GM18511 (cell line): ENCODE measurements at regions not wholly inside any gene's neighbourhood (a gene's known extent, or its start where the extent isn't known, plus 50 kb on each side); places are given as distances from the start of the nearest gene placed in this dataset.
"Not testable (repeated sequence)": the region's sequence is repeated elsewhere in the genome, so short reads cannot be mapped to it uniquely, and the experiment has no call there.

Experiments used
- ATAC-seq: cut with Tn5 transposase; IDR thresholded peaks from one replicate; pipeline ENCODE4 v1.9.1; 2021; ENCODE audit warnings: mild to moderate bottlenecking, moderate library complexity; ENCODE audit not compliant: unreplicated experiment

DNA sequence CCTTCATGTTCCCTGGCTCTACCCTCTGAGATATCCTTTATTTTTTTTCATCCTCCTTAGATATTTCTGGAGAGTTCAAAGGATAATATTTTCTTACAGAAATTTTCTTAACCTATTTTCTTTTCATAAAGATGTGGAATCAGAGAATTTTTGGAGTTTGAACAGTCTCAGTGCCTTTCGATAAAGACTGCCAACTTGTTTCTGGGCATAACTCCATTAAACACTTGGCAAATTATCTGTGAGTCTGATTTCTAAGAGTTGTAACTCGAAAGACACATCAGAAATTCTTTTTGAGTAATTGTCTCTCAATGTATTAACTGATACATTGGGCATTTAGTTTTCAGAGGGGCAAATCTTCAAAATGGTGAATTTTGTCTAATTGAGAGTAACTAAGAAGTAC lies 1255.6 kb downstream of the NCAM2 start:
- ATAC-seq: no peak

DNA sequence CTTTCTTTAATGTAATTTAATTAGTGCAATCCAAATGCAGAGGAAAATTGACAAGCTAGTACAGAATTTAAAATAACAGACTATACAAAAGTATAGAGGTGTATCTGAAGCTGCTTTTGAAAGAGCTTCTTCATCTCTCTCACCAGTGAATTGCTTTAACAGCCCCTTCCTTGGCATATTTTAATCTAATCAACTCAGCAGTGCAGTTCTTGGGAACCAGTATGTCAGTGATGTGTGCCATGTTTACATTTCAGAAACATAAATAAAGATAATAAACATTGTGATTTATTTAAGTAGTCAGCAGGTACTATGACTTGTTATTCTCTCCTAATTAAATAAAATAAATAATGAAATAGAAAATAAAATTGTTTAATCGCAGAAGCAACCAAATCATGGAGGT lies 1260.6 kb downstream of the NCAM2 start:
- ATAC-seq: no peak

DNA sequence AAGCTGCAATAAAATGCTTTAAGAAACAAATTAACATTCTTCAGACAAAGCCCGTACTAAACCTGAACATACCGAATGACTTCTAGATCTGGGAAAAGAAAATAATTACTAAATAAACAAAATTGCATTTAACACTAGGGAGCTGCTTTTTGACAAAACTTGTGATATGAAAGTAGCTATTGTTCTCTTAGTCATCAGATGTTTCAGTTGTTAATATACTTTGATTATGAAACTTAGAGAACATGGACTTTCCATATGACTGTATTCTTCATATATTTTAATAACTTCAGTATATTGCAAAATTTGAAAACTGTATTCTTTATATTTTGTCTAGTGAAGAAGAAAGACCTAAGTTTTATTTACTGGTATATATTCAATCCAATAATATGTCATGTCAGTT lies 1262.1 kb downstream of the NCAM2 start:
- no peak for ATAC-seq

DNA sequence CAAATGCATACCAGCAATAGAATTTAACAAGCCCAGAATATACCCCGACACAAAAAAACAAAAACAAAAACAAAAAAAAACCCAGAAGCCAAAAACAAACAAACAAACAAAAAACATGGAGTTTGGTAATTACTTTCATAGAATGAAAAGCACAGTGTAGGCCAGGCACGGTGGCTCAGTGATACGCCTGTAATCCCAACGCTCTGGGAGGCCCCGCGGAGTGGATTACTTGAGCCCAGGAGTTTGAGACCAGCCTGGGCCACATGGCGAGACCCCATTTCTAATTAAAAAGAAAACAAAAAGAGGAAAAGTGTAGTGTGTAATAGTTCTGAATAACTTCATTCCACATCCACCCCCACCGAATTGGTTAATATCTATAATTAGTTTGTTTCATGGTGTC lies 1265.7 kb downstream of the NCAM2 start:
- no peak for ATAC-seq

DNA sequence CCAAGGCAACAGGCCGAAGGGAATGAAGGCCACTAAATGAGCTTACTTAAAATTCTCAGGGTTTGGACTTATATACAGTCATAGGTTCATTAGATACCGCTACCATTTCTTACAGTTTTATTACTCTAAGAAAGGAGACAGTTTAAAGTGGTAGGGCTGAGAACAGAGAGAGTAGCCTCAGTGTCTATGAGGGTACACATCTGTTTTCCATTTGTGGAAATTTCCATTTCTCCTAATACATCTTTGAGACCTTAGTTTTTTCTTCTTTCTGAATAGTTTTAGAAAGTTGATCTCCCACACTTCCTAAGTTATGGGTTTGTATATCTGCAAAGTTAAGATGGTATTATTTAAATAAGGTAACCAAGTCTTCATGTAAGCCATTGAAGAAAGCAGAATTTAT lies 1279.1 kb downstream of the NCAM2 start:
- ATAC-seq: no peak

DNA sequence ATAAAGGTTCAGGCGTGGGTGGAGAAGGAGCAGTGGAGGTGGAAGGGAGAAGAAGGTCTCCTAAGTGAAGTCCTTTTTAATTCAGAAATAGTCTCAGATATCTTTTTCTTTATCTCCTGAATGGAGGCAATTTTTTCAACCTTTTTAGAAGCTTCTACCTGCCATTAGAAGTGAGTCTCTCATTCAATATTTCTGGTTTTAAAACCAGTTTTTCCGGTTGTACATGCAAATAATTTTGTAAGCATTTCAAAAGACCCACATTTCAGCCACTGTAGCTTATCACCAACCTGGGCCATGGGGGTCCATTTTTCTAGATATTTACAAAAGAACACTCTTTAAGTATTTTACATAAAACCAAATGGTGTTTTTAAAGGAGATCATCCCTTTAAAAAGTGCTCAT lies 1280.2 kb downstream of the NCAM2 start:
- no peak for ATAC-seq

DNA sequence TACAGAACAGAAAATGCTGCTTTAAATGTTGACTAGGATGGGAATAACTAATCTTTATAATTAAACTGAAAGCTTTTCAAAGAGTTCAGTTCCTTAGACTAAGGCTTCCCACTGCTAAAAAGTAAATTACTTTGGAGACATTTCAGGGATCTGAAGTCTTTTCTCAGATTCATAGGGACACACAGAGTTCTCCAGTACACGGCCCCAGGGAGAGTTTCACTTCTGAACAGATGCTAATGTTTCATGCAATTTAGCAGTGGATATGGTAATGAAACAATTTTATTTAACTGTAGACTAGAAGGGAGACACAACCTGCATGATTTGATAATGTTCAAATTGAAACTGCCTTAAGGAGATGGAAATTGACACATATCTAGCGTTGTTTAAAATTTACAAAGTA lies 1282.6 kb downstream of the NCAM2 start:
- ATAC-seq: no peak

DNA sequence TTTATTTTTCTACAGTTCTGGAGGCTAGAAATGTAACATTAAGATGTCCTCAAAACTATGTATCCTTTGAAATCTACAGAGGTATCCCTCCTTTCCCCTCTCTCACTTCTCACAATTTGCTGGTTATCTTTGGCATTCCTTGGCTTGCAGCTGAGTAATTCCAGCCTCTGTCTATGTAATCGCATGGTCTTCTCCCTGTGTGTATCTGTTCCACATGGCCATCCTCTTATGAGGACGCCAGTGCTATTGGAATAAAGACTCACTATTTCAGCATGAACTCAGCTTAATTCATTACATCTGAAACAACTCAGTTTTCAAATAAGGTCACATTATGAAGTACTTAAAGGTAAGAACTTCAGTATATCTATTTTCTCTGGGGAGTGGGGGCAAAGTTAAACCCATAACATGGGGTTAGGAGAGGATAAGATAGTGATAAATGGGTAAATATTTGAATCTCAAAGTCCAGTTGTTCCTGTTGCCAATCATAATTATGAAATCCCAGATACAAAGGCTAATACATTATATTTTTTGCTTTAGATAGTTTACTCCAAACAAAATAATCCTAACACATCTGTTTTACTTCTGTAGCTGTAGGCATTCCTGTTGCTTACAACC lies 1290.8 kb downstream of the NCAM2 start:
- ATAC-seq: no peak

DNA sequence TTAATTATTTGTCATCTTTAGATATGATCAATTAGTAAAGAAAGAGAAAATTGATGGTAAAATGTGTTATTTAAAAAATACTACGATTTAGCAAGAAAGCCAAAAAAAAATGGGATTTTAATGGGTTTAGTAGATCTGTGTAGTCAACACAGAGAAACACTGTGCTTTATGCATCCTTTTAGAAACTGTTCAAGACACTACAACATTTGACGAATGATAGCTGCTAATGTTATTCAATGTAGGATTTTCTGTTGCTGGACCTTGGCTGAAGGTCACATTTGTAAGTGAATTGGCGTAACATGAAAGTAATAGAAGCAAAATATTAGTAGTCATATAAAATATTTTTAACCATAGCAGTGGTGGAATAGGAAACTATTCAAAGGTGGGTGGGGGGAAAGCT lies 1293.9 kb downstream of the NCAM2 start:
- ATAC-seq: no peak

DNA sequence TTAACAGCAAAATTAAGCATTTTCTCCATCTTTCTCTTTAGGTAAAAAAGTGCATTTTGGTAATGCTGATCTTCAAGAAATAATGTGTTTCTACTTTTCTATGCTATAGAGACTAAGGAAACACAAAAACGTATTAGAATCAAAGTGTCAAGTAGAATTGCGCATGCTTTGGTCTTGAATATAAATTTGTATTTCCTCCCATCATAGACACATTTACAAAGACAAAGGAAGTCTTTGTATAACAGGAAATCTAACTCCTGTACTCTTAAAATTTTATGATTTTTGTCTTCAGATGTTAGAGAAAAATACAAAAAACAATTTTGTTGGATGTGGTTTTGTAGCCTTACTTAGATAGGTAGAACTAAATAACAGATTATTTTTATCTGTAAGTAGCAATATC lies 1299.4 kb downstream of the NCAM2 start:
- no peak for ATAC-seq

DNA sequence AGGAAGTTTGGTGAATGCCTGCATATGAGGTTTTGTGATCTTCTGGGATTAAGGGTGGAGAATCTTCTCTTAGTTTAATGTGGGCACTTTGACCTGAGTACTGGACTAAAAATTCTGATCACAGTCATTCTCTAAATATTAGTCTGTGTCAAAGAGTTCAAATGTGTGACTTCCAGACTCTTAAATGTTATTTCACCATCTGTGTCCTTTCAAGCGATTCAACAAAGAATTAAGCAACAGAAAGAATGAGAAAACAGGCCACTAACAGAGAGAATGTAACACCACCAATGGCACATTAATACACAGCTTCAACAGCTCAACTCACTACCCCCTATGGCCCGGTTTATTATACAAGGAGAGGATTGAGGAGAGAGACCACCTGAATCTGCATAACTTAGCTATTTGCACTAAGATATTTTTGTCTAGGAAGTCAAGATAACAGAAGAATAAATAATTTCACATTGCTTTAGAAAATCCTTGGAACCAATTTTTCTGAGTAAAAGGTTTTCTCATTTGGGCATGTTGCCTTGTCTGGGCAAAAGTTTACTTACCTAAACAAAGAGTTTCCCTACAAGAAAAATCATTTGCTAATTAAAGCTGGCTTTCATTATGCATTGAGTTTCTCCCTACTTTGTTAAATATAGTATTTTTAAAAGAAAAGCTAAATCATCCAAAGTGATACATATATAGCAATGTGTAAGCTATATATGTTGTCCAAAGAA lies 1313.7 kb downstream of the NCAM2 start:
- no peak for ATAC-seq

DNA sequence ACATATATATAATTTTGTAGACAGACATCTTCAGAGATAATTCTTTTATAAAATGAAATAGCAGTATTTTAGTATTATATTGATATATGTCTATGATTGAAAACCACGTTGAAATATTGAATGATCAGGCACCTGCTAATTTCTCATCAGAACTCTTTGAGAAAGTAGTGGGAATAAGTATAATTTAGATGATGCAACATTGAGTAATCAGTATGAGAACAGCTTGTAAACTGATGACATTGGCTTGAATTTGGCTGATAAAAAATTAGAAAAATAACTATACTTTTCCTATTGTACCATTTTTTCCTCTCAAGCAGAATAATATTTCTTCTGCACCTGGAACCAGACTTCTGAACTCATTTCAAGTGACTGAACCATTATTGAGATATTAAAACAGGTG lies 1316.8 kb downstream of the NCAM2 start:
- ATAC-seq: no peak

DNA sequence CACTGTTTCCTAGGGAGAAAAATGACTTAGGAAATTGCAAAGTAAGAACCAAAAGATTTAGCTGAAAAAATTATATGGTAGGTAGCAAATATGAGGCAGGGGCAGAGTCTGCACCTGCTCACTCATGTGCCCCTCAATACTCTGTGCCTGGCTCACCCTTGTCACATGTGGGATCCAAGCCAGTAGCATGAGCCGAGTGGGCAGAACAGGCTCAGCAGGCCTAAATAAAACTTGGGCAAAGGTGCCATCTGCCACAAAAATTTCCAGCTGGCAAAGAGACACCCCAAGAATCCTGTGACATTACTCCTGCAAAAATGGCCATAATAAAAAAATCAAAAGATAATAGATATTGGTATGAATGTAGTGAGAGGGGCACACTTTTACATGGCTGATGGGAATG lies 1321.2 kb downstream of the NCAM2 start:
- ATAC-seq: no peak

DNA sequence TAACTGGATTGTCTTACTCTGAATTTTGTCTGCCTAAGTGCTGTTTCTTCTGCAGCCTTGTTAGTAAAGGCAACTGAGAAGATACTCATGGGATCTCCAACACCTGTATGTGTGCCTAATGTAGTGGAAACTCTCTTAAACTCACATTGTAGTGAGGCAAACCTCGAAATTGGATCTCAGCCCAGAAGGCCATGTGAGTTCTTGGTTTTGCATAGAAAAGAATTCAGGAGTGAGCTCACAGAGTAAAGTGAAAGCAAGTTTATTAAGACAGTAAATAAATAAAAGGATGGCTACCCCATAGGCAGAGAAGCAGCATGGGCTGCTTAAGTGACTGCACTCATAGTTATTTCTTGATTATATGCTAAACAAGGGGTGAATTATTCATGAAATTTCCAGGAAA lies 1344.7 kb downstream of the NCAM2 start:
- ATAC-seq: no peak

DNA sequence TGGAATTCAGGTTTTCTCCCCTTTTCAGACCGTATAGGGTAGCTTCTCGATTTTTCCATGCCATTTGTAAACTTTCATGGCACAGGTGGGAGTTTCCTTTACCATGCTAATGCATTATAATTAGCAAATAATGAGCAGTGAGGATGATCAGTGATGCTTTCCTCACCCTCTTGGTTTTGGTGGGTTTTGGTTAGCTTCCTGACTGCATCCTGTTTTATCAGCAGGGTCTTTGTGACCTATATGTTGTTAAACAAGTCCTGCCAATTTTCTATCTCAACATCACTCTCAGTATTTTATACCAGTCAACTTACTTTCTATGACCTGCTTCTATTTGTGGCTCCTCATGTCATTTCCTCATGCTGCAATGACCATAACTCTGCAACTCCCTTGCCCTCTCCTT lies 1345.1 kb downstream of the NCAM2 start:
- ATAC-seq: no peak

DNA sequence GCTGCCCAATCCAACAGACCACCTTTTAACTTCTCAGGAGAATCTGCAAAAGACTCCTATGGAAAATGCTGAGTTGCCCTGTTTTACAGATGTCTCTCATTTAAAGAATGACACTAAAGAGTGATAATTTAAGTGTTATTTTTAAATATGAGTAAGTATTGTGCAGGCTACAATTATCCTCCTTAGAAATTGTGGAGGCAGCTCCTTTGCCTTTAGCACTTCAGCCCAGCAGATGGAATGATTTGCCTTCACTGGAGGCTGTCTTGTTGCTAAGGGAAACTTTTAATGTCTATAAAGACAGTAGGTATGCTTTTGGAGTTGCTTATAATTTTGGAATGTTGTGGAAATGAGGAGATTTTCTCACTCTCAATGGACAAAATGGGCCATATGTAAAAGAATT lies 1345.5 kb downstream of the NCAM2 start:
- ATAC-seq: no peak

DNA sequence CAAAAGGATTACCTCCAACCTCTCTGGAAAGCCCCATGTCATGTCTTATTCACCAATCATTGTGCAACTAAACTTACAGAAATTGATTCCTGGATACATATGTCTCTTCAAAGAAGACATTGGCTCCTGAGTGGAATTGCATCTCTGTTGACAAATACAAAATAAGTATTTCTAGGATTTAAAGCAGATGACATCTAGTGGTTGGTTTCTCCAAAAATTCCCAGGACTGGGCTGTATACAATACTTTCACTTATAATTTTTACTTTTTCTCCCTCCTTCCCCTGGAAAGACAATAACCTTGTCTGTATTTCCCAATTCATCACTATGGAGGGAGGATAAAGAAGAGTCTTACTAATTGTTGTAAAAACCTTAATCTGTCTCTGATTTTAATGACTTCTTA lies 1347.4 kb downstream of the NCAM2 start:
- no peak for ATAC-seq

DNA sequence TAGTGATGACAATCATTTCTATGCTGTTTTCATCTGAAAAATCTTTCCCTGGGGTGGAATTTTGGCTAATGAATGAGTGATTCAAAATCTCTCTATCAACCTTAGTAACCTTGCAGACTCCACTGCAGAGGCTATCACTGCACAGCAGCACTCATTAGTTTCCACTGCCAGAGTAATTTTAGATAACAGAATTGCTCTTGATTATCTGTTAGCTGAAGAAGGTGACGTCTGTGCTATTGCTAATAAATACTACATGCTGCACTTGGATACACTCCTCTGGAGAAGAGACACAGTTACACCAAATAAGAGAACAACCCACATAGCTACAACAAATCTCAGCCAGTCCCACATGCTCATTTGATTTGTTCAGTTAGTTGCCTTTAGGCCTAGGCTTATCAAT lies 1348.4 kb downstream of the NCAM2 start:
- ATAC-seq: no peak

DNA sequence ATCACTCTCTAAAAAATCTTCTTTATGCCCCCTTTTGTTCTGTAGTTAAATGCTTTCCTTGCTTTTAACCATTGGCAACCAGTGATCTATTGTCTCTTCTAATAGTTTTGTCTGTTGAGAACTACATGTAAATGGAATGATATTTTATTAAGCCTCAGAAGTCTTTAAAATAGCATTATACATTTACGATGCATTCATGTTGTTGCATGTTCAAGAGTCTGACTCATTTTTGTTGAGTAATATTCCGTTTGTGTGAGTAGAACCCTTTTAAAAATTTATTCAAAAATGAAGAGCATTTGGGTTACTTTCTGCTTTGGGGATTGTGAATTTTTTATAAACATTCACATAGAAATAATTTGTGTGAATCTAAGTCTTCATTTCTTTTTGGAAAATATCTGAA lies 1352.9 kb downstream of the NCAM2 start:
- no peak for ATAC-seq

DNA sequence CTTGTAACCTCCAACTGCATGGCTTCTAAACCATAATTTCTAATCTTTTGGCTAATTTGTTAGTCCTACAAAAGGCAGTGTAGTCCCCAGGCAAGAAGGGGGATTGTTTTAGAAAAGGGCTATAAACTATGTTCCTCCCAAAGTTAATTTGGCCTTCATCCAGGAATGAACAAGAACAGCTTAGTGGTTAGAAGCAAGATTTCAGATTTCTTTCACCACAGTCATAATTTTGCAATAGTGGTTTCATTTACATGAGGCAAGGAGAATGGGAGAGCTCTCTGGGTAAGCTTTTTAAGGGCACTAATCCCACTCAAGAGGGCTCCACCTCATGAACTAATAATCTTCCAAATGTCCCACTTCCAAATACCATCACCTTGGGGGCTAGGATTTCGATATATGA lies 1353.9 kb downstream of the NCAM2 start:
- no peak for ATAC-seq

DNA sequence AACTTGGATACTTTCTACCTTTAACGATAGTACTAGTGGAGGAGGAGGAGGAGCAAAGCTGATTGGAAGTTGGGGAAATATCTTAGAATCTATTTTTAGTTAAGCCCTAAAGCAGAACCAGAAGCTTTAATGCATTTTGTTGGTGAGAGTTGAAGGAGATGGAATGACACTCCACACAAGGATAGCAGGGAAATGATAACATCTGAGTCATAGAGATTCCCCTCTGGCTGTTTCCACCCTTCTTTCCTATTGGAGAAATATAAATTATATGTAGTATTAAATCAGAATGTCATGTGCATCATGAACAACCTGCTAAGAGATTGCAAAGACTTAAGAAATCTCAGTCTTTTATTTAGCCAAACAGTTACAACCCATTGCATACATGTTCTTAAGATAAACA lies 1357.7 kb downstream of the NCAM2 start:
- no peak for ATAC-seq

DNA sequence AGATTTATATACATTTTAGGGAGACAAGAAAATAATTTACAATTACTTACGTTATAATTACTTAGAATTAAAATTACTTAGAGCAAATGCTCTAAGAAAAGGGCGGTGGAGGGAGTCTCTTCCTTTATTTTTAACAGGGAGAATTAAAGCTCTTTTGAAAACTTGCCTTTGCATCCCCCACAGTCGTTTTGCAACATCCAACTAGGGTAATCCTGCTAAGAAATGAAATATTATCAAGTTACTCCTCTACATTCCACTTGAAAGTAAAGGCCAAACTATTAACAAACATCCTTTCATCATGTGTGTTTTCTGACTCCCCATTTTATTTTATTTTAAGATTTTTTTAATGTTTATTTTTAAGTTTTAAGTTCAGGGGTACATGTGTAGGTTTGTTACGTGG lies 1358.5 kb downstream of the NCAM2 start:
- no peak for ATAC-seq

DNA sequence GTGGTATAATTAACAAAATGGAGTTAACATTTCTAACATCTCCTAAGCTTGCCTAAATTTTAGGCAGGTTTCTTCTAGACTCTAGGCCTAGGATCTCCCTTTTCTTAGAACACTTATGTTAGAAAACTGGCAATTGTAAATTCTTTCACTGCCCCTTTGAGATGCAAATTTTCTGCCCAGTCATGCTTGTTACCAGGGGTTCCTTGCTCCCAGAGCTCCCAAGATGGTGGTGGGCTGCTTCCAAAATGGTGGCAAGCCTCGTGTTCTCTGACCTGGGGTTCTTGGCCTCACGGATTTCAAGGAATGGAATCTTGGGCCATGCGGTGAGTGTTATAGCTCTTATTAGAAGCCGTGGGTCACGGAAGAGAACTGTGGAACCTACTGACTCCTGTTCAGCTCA lies 1361.4 kb downstream of the NCAM2 start:
- ATAC-seq: not testable (repeated sequence)
